ENCODE measurements at regions not wholly inside any gene's neighbourhood (a gene's known extent, or its start where the extent isn't known, plus 50 kb on each side); places are given as distances from the start of the nearest gene placed in this dataset.
"Not testable (repeated sequence)": the region's sequence is repeated elsewhere in the genome, so short reads cannot be mapped to it uniquely, and the experiment has no call there.

DNA sequence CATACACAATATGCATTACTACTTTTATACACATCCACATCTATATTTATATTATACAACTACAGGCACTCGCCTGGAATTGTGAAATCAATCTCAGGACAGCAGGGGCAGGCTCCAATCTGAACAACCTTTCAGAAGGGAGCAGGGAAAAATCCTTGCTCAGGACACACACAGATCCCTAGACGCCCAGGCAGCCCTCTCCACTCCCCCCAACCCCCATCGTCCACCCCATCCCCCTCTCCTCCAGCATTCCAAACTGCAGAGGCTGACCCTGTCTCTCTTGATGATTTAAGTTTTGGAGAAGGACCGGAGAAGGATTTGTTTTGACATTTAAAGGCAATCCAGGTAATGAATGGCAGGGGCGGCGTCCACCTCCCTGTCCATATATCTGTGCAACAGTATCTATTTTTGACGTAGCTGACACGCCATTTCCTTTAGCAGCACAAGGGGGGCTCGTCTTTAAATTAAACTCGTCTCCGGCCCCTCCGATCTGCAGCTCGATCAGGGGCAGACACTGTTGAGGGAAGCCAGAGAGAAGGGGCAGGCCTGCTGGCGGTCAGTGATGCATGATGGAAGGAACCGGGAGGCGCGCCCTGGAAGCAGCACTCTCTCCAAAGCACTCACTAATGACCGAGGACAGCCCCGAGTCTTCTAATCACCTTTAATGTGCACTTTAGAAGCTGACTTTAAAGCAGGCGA, 95.0 kb upstream of the TBX5 start:
- 5 to 9% (median 8%) methylated on average over 20 of the region's 20 CpGs for WGBS, 3 donors
- FAIRE-seq, result no peak

DNA sequence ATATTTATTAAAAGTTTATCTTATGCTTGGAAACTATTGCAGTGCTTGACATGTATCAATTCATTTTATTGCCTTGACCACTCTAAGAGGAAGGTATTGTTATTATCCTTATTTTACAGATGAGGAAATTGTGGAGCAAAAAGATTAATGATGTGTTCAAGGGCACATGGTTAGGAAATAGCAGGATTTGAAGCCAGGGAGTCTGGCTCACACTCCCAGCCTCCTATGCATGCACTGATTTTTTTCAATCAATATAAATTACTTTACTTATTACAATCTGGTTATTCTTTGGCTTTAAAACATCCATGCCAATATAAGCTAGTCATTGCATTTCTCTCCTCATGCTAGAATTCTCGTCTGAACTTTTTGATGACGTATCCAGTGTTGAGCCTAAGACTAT, 94.2 kb upstream of the TBX5 start:
- Histone ChIP-seq H3K27ac (ENCODE audit: low read depth in 1 of 3, low read length in 2 of 3) (no peak overlapping the region), H3K4me1 (ENCODE audit: control insufficient read depth in 3 of 3, insufficient read depth in 2 of 3, low read depth in 1 of 3, low read length in 2 of 3) (no peaks in the 10 kb centered on the region), H3K9me3 (ENCODE audit: control insufficient read depth in 2 of 2, insufficient read depth in 1 of 2, low read depth in 1 of 2, low read length in 1 of 2) (no peaks in the 10 kb centered on the region), H3K27me3 (ENCODE audit: control insufficient read depth in 3 of 3, insufficient read depth in 3 of 3, low read length in 3 of 3) (peaks cover 0 to 10% (median 4%) of the 10 kb centered on the region in 3 donors), H3K4me3 (ENCODE audit: low read depth in 1 of 3, low read length in 3 of 3) (no peak overlapping the region), H3K36me3 (ENCODE audit: control insufficient read depth in 3 of 3, insufficient read depth in 2 of 3, low read depth in 1 of 3, low read length in 3 of 3) (no peaks in the 10 kb centered on the region)
- 36 to 51% (median 41%) methylated on average over 2 of the region's 2 CpGs for WGBS, 3 donors
- DNase-seq (no peak), FAIRE-seq (no peak)

More for the DNA sequence above, 95.0 kb upstream of the TBX5 start:
- no peak for DNase-seq
- Histone ChIP-seq H3K4me3 (ENCODE audit: low read depth in 1 of 3, low read length in 3 of 3) (no peak overlapping the region), H3K36me3 (ENCODE audit: control insufficient read depth in 3 of 3, insufficient read depth in 2 of 3, low read depth in 1 of 3, low read length in 3 of 3) (no peaks in the 10 kb centered on the region), H3K27ac (ENCODE audit: low read depth in 1 of 3, low read length in 2 of 3) (no peak overlapping the region), H3K27me3 (ENCODE audit: control insufficient read depth in 3 of 3, insufficient read depth in 3 of 3, low read length in 3 of 3) (peaks cover 0 to 10% (median 4%) of the 10 kb centered on the region in 3 donors), H3K9me3 (ENCODE audit: control insufficient read depth in 2 of 2, insufficient read depth in 1 of 2, low read depth in 1 of 2, low read length in 1 of 2) (no peaks in the 10 kb centered on the region), H3K4me1 (ENCODE audit: control insufficient read depth in 3 of 3, insufficient read depth in 2 of 3, low read depth in 1 of 3, low read length in 2 of 3) (no peaks in the 10 kb centered on the region)

DNA sequence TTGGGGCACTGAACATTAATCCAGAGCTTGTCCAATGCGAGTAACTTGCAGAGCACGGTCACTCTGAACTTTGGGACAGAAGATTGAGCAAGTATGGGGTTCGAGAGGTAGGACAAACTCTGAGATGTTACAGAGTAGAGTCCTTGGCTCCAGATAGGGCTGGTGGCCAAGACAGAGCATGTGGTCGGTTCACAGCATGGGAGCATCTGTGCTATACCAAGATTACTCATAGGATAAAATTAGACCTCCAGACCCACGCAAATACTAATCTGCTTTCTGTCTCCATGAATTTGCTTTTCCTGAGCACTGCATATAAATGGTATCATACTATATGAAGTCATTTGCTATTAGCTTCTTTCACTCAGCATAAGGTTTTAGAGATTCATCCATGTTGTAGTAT, 93.4 kb upstream of the TBX5 start:
- Histone ChIP-seq H3K36me3 (ENCODE audit: control insufficient read depth in 3 of 3, insufficient read depth in 2 of 3, low read depth in 1 of 3, low read length in 3 of 3) (no peaks in the 10 kb centered on the region), H3K27ac (ENCODE audit: low read depth in 1 of 3, low read length in 2 of 3) (no peak overlapping the region), H3K4me3 (ENCODE audit: low read depth in 1 of 3, low read length in 3 of 3) (no peak overlapping the region), H3K9me3 (ENCODE audit: control insufficient read depth in 2 of 2, insufficient read depth in 1 of 2, low read depth in 1 of 2, low read length in 1 of 2) (no peaks in the 10 kb centered on the region), H3K4me1 (ENCODE audit: control insufficient read depth in 3 of 3, insufficient read depth in 2 of 3, low read depth in 1 of 3, low read length in 2 of 3) (no peaks in the 10 kb centered on the region), H3K27me3 (ENCODE audit: control insufficient read depth in 3 of 3, insufficient read depth in 3 of 3, low read length in 3 of 3) (peaks cover 0 to 10% (median 4%) of the 10 kb centered on the region in 3 donors)
- WGBS, 3 donors, result 66 to 67% (median 67%) methylated on average over 5 of the region's 5 CpGs
- FAIRE-seq, result no peak
- no peak for DNase-seq

DNA sequence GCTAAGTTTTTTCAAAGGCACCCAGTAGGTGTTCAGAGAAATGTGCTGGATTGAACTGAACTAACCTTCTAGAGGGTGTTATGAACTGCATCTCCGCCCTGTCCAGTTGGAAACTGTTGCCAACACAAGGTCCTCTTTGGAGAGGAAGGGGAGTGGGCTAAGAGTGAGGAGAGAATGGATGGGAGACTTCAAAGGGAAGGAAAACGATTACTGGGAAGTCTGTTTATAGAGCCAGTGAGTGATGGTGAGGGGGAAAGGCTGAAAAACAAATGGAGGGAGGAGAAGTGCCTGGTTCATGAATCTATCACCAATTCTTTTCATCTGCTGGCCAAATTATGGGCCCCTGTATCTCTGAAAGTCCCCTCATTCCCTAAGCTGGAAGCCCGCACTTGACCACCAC, 86.0 kb upstream of the TBX5 start:
- H3K4me3 ChIP-seq (ENCODE audit: low read depth in 1 of 3, low read length in 3 of 3), result no peak overlapping the region
- H3K9me3 ChIP-seq (ENCODE audit: control insufficient read depth in 2 of 2, insufficient read depth in 1 of 2, low read depth in 1 of 2, low read length in 1 of 2), result no peaks in the 10 kb centered on the region
- peaks cover 0 to 9% (median 4%) of the 10 kb centered on the region in 3 donors for H3K27me3 ChIP-seq (ENCODE audit: control insufficient read depth in 3 of 3, insufficient read depth in 3 of 3, low read length in 3 of 3)
- FAIRE-seq (no peak), DNase-seq (no peak)
- no peaks in the 10 kb centered on the region for H3K4me1 ChIP-seq (ENCODE audit: control insufficient read depth in 3 of 3, insufficient read depth in 2 of 3, low read depth in 1 of 3, low read length in 2 of 3)
- no peaks in the 10 kb centered on the region for H3K36me3 ChIP-seq (ENCODE audit: control insufficient read depth in 3 of 3, insufficient read depth in 2 of 3, low read depth in 1 of 3, low read length in 3 of 3)
- no peak overlapping the region for H3K27ac ChIP-seq (ENCODE audit: low read depth in 1 of 3, low read length in 2 of 3)
- 35 to 49% (median 45%) methylated on average over 3 of the region's 3 CpGs for WGBS, 3 donors

DNA sequence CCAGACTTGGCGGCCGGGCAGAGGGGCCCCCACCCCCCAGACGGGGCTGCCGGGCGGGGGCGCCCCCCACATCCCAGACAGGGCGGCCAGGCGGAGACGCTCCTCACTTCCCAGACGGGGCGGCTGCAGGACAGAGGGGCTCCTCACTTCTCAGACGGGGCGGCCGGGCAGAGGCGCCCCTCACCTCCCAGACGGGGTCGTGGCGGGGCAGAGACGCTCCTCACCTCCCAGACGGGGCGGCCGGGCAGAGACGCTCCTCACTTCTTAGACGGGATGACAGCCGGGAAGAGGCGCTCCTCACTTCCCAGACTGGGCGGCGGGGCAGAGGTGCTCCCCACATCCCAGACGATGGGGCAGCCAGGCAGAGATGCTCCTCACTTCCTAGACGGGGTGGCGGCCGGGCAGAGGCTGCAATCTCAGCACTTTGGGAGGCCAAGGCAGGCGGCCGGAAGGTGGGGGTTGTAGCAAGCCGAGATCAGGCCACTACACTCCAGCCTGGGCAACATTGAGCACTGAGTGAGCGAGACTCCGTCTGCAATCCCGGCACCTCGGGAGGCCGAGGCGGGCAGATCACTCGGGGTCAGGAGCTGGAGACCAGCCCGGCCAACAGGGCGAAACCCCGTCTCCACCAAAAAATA, 79.0 kb upstream of the TBX5 start:
- not testable (repeated sequence) for H3K36me3 ChIP-seq (ENCODE audit: control insufficient read depth in 3 of 3, insufficient read depth in 2 of 3, low read depth in 1 of 3, low read length in 3 of 3); H3K9me3 ChIP-seq (ENCODE audit: control insufficient read depth in 2 of 2, insufficient read depth in 1 of 2, low read depth in 1 of 2, low read length in 1 of 2); FAIRE-seq; H3K4me3 ChIP-seq (ENCODE audit: low read depth in 1 of 3, low read length in 3 of 3); H3K27ac ChIP-seq (ENCODE audit: low read depth in 1 of 3, low read length in 2 of 3); DNase-seq; H3K4me1 ChIP-seq (ENCODE audit: control insufficient read depth in 3 of 3, insufficient read depth in 2 of 3, low read depth in 1 of 3, low read length in 2 of 3)
- H3K27me3 ChIP-seq (ENCODE audit: control insufficient read depth in 3 of 3, insufficient read depth in 3 of 3, low read length in 3 of 3), result peaks cover 0 to 41% (median 21%) of the 10 kb centered on the region in 3 donors
- whole genome bisulfite sequencing, 3 donors, result 94 to 96% (median 95%) methylated on average over 35 to 45 of the region's 45 CpGs

DNA sequence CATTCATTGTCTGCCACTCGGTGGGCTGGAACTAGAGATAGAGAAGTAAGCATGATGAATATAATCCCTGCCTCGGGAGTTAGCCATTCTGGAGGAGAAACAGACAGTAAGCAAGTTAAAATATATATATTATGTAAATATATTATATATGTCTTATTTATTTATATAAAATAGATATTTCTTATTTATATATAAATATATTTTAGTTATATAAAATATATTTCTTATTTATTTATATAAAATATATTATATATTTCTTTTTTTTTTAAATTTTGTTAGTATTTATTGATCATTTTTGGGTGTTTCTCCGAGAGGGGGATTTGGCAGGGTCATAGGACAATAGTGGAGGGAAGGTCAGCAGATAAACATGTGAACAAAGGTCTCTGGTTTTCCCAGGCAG, 78.1 kb upstream of the TBX5 start:
- 22 to 32% (median 29%) methylated on average over 3 of the region's 3 CpGs for WGBS, 3 donors
- DNase-seq (no peak), FAIRE-seq (no peak)
- peaks cover 0 to 4% of the 10 kb centered on the region in 2 donors for H3K9me3 ChIP-seq (ENCODE audit: control insufficient read depth in 2 of 2, insufficient read depth in 1 of 2, low read depth in 1 of 2, low read length in 1 of 2)
- H3K27ac ChIP-seq (ENCODE audit: low read depth in 1 of 3, low read length in 2 of 3), result no peak overlapping the region
- H3K36me3 ChIP-seq (ENCODE audit: control insufficient read depth in 3 of 3, insufficient read depth in 2 of 3, low read depth in 1 of 3, low read length in 3 of 3), result no peaks in the 10 kb centered on the region
- H3K4me1 ChIP-seq (ENCODE audit: control insufficient read depth in 3 of 3, insufficient read depth in 2 of 3, low read depth in 1 of 3, low read length in 2 of 3), result no peaks in the 10 kb centered on the region
- peaks cover 2 to 51% (median 28%) of the 10 kb centered on the region in 3 donors for H3K27me3 ChIP-seq (ENCODE audit: control insufficient read depth in 3 of 3, insufficient read depth in 3 of 3, low read length in 3 of 3)
- H3K4me3 ChIP-seq (ENCODE audit: low read depth in 1 of 3, low read length in 3 of 3), result no peak overlapping the region

DNA sequence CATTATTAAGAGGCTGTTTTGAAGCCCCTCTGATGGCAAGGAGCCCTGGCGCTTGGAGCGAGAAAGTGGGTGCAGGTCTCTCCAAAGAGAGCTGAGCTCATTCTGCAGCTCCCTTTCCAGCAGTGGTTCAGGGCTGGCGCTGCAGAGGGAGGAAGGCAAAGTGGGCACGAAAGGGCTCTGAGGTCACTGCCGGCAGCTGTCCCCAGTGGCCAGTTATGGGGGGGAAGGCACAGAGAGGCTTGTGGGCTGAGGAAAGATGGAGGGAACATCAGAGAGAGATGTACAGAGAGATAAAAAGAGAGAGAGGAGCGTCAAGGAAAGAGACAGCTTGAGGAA, 75.2 kb upstream of the TBX5 start:
- peaks cover 9 to 62% (median 34%) of the 10 kb centered on the region in 3 donors for H3K27me3 ChIP-seq (ENCODE audit: control insufficient read depth in 3 of 3, insufficient read depth in 3 of 3, low read length in 3 of 3)
- FAIRE-seq (no peak), DNase-seq (no peak)
- H3K4me3 ChIP-seq (ENCODE audit: low read depth in 1 of 3, low read length in 3 of 3), result no peak overlapping the region
- no peaks in the 10 kb centered on the region for H3K36me3 ChIP-seq (ENCODE audit: control insufficient read depth in 3 of 3, insufficient read depth in 2 of 3, low read depth in 1 of 3, low read length in 3 of 3)
- peaks cover 0 to 2% of the 10 kb centered on the region in 2 donors for H3K9me3 ChIP-seq (ENCODE audit: control insufficient read depth in 2 of 2, insufficient read depth in 1 of 2, low read depth in 1 of 2, low read length in 1 of 2)
- no peaks in the 10 kb centered on the region for H3K4me1 ChIP-seq (ENCODE audit: control insufficient read depth in 3 of 3, insufficient read depth in 2 of 3, low read depth in 1 of 3, low read length in 2 of 3)
- 6 to 15% (median 12%) methylated on average over 6 of the region's 6 CpGs for WGBS, 3 donors
- H3K27ac ChIP-seq (ENCODE audit: low read depth in 1 of 3, low read length in 2 of 3), result no peak overlapping the region

DNA sequence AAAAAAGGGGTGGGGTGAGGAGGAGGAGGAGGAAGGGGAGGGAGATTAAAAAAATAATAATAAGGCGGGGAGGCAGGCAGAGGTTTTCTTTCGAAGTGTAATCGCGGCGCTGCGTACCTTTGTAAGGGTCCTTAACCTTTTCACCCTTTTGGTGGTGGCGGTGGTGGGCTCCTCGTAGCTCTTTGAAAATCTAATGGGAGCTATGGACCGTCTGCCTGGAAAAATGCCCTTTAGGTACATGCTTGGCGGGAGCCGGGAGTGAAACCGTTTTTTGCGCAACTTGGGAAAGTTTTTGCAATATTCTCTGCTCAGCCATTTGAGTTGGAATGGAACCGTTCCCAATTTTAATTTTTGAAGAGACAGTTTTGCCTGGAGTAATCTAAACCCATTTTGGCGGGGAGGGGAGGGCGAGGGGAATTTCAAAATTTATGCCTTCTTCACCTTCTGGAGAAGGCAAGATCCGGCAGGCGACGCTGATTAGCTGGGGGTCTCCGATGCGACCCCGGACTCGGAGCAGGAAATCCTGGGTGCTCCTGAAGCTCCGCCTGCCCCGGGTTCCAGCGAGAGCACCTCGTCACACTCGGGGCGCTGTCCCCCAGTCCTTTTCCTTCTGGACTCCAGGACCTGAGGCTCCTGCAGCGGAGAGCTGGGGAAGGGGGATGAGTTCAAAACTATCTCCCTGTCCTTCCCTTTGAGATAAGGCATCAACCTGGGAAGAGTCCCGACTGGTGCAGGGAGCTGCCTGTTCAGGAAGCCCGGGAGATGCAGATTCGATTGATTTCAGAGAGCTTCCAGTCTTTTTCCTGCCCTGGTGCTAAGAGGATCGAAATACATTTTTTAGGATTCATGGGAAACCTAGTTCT, 74.6 kb upstream of the TBX5 start:
- DNase-seq, result no peak
- Histone ChIP-seq H3K36me3 (ENCODE audit: control insufficient read depth in 3 of 3, insufficient read depth in 2 of 3, low read depth in 1 of 3, low read length in 3 of 3) (no peaks in the 10 kb centered on the region), H3K4me1 (ENCODE audit: control insufficient read depth in 3 of 3, insufficient read depth in 2 of 3, low read depth in 1 of 3, low read length in 2 of 3) (no peaks in the 10 kb centered on the region), H3K27me3 (ENCODE audit: control insufficient read depth in 3 of 3, insufficient read depth in 3 of 3, low read length in 3 of 3) (peaks cover 9 to 62% (median 33%) of the 10 kb centered on the region in 3 donors), H3K4me3 (ENCODE audit: low read depth in 1 of 3, low read length in 3 of 3) (no peak overlapping the region), H3K27ac (ENCODE audit: low read depth in 1 of 3, low read length in 2 of 3) (no peak overlapping the region), H3K9me3 (ENCODE audit: control insufficient read depth in 2 of 2, insufficient read depth in 1 of 2, low read depth in 1 of 2, low read length in 1 of 2) (no peaks in the 10 kb centered on the region)
- no peak for FAIRE-seq
- 4 to 12% (median 6%) methylated on average over 34 of the region's 34 CpGs for WGBS, 3 donors
